ENCODE measurements at regions not wholly inside any gene's neighbourhood (a gene's known extent, or its start where the extent isn't known, plus 50 kb on each side); places are given as distances from the start of the nearest gene placed in this dataset.
"Not testable (repeated sequence)": the region's sequence is repeated elsewhere in the genome, so short reads cannot be mapped to it uniquely, and the experiment has no call there.

DNA sequence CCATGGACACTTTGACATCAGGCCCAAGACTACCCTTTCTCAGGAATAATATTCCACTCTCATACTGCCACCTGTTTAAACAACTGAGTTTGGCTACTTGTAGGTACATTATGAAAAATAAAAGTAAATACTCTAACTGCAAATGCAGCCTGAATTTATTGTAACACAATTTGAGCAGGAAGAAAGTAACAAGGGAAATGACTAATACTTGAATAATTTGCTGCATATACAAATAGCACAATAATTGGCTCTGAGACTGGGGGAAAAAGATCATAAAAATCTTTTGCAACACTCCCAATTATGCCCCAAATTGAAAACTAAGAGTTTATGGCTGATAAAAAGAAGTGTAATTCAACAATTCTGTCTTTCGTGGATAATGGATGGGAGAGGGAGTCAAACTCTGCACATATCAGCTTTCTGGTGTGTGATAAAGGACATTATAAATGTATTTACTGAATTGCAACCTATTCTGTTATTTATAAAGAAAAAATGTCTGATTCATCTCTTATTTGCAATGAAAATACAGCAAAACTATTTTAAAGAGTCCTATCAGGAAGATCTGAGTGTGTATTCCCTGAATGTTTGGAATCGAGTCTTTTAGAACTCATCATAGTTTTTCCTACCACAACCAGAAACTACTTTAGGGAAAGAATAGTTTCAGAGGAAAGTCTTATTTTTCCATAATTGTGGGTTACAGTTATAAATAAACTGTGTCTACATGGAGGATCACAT is 359.0 kb downstream of the JRKL start:
- peaks cover under 1% of the 10 kb centered on the region for H3K27me3 Mint-ChIP-seq
- no peaks in the 10 kb centered on the region for H3K36me3 Mint-ChIP-seq (ENCODE audit: insufficient read depth)
- H3K4me1 Mint-ChIP-seq (ENCODE audit: low read depth), result no peaks in the 10 kb centered on the region
- H3K9me3 Mint-ChIP-seq (ENCODE audit: low read depth), result no peaks in the 10 kb centered on the region
- H3K4me3 Mint-ChIP-seq (ENCODE audit: low read depth), result no peak overlapping the region
- no peak for DNase-seq (ENCODE audit: low spot score, unreplicated experiment)
- TF ChIP-seq CTCF (IDR thresholded peaks at IDR 0.05; ENCODE audit: unreplicated experiment), result no peak
- no peak overlapping the region for H3K27ac Mint-ChIP-seq

DNA sequence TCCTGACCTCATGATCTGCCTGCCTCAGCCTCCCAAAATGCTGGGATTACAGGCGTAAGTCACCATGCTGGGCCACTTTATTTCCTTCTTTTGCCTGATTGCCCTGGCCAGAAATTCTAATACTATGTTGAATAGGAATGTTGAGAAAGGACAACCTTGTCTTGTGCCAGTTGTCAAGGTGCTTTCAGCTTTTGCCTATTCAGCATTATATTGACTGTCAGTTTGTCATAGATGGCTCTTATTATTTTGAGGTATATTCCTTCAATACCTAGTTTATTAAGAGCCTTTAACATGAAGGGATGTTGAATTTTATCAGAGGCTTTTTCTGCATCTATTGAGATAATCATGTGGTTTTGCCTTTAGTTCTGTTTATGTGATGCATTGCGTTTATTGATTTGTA is 362.0 kb downstream of the JRKL start:
- H3K4me1 Mint-ChIP-seq (ENCODE audit: low read depth); H3K9me3 Mint-ChIP-seq (ENCODE audit: low read depth); H3K27ac Mint-ChIP-seq; H3K4me3 Mint-ChIP-seq (ENCODE audit: low read depth); H3K36me3 Mint-ChIP-seq (ENCODE audit: insufficient read depth); H3K27me3 Mint-ChIP-seq; DNase-seq (ENCODE audit: low spot score, unreplicated experiment): not testable (repeated sequence)

DNA sequence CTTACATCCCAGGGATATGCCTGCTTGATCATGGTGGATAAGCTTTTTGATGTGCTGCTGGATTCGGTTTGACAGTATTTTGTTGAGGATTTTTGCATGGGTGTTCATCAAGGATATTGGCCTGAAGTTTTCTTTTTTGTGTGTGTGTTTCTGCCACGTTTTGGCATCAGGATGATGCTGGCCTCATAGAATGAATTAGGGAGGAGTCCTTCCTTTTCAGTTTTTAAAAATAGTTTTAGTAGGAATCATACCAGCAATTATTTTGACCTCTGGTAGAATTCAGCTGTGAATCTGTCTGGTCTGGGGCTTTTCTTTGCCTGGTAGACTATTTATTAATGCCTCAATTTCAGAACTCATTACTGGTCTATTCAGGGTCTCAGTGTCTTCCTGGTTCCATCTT is 362.4 kb downstream of the JRKL start:
- Mint-ChIP-seq H3K27ac (no peak overlapping the region), H3K9me3 (ENCODE audit: low read depth) (no peaks in the 10 kb centered on the region), H3K4me1 (ENCODE audit: low read depth) (no peaks in the 10 kb centered on the region)

DNA sequence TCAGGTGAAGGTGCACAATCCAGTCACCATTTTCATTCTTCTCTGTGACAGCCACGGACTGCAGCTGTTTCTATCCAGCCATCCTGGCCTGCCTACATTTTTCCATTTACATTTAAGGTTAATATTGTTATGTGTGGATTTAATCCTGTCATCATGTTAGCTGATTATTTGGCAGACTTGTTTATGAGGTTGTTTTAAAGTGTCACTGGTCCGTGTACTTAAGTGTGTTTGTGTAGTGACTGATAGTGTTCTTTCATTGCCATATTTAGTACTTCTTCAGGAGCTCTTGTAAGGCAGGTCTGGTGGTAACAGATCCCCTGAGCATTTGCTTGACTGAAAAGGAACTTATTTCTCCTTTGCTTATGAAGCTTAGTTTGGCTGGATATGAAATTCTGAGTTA is 364.2 kb downstream of the JRKL start:
- H3K27ac Mint-ChIP-seq, result no peak overlapping the region
- no peak for DNase-seq (ENCODE audit: low spot score, unreplicated experiment)

More for the DNA sequence above, 362.4 kb downstream of the JRKL start:
- peaks cover 2% of the 10 kb centered on the region for H3K27me3 Mint-ChIP-seq
- no peak for TF ChIP-seq CTCF (IDR thresholded peaks at IDR 0.05; ENCODE audit: unreplicated experiment)
- H3K4me3 Mint-ChIP-seq (ENCODE audit: low read depth), result no peak overlapping the region
- no peaks in the 10 kb centered on the region for H3K36me3 Mint-ChIP-seq (ENCODE audit: insufficient read depth)
- DNase-seq (ENCODE audit: low spot score, unreplicated experiment), result no peak

DNA sequence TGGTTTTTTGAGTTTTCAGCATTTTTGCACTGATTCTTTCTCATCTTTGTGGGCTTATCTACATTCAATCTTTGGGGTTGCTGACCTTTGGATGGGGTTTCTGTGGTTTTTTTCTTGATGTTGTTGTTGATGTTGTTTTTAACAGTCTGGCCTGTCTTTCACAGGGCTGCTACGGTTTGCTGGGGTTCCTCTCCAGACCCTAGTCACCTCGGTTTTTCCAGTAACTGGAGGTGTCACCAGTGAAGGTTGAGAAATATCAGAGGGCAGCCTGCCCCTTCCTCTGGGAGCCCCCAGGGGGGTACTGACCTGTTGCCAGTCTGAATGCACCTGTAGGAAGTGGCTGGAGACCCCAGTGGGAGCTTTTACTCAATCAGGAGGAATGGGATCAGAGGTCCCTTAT is 365.4 kb downstream of the JRKL start:
- no peaks in the 10 kb centered on the region for H3K4me1 Mint-ChIP-seq (ENCODE audit: low read depth)
- TF ChIP-seq CTCF (IDR thresholded peaks at IDR 0.05; ENCODE audit: unreplicated experiment), result no peak
- peaks cover 2% of the 10 kb centered on the region for H3K27me3 Mint-ChIP-seq
- no peak overlapping the region for H3K27ac Mint-ChIP-seq
- H3K9me3 Mint-ChIP-seq (ENCODE audit: low read depth), result no peaks in the 10 kb centered on the region
- DNase-seq (ENCODE audit: low spot score, unreplicated experiment), result no peak
- H3K36me3 Mint-ChIP-seq (ENCODE audit: insufficient read depth), result no peaks in the 10 kb centered on the region
- H3K4me3 Mint-ChIP-seq (ENCODE audit: low read depth), result no peak overlapping the region

More for the DNA sequence above, 364.2 kb downstream of the JRKL start:
- no peaks in the 10 kb centered on the region for H3K4me1 Mint-ChIP-seq (ENCODE audit: low read depth)
- H3K9me3 Mint-ChIP-seq (ENCODE audit: low read depth), result no peaks in the 10 kb centered on the region
- no peak overlapping the region for H3K4me3 Mint-ChIP-seq (ENCODE audit: low read depth)
- no peak for TF ChIP-seq CTCF (IDR thresholded peaks at IDR 0.05; ENCODE audit: unreplicated experiment)
- peaks cover 2% of the 10 kb centered on the region for H3K27me3 Mint-ChIP-seq
- no peaks in the 10 kb centered on the region for H3K36me3 Mint-ChIP-seq (ENCODE audit: insufficient read depth)

DNA sequence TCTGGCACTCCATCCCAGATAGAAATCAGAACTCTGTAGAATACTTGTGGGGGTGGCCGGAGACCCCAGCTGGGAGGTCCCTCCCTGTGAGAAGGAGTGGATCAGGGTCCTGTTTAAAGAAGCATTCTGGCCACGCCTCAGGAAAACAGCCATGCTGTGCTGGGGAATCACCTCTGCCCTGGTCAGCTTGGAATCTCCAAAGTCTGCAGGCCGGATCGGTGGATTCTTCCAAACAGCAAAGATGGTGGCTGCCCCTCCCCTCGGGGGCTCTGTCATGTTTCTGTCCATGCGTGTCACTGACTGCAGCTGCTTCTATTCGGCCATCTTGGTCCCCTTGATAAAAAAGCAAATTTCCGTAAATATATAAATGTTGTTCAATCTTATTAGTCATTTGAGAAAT is 365.9 kb downstream of the JRKL start:
- Mint-ChIP-seq H3K27me3 (peaks cover 2% of the 10 kb centered on the region), H3K36me3 (ENCODE audit: insufficient read depth) (no peaks in the 10 kb centered on the region), H3K27ac (no peak overlapping the region), H3K4me3 (ENCODE audit: low read depth) (no peak overlapping the region), H3K4me1 (ENCODE audit: low read depth) (no peaks in the 10 kb centered on the region), H3K9me3 (ENCODE audit: low read depth) (no peaks in the 10 kb centered on the region)
- no peak for DNase-seq (ENCODE audit: low spot score, unreplicated experiment)
- TF ChIP-seq CTCF (IDR thresholded peaks at IDR 0.05; ENCODE audit: unreplicated experiment), result no peak

Measured in progenitor cell of endocrine pancreas (in vitro differentiated cells).